ENCODE measurements at regions not wholly inside any gene's neighbourhood (a gene's known extent, or its start where the extent isn't known, plus 50 kb on each side); places are given as distances from the start of the nearest gene placed in this dataset.

DNA sequence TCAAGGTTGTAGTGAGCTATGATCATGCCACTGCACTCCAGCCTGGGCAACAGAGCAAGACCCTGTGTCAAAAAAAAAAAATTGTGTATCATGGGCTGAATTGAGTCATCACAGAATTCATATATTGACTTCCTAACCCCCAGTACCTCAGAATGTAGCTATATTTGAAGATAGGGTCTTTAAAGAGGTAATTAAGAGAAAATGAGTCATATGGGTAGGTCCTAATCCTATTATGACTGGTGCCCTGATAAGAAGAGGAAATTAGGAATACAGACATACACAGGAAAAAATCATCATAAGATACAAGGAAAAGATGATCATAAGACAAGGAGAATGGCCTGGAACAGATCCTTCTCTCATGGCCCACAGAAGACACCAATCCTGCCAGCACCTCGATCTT lies 466.4 kb upstream of the ACVR2A start:
- TF ChIP-seq, protein P1, sequence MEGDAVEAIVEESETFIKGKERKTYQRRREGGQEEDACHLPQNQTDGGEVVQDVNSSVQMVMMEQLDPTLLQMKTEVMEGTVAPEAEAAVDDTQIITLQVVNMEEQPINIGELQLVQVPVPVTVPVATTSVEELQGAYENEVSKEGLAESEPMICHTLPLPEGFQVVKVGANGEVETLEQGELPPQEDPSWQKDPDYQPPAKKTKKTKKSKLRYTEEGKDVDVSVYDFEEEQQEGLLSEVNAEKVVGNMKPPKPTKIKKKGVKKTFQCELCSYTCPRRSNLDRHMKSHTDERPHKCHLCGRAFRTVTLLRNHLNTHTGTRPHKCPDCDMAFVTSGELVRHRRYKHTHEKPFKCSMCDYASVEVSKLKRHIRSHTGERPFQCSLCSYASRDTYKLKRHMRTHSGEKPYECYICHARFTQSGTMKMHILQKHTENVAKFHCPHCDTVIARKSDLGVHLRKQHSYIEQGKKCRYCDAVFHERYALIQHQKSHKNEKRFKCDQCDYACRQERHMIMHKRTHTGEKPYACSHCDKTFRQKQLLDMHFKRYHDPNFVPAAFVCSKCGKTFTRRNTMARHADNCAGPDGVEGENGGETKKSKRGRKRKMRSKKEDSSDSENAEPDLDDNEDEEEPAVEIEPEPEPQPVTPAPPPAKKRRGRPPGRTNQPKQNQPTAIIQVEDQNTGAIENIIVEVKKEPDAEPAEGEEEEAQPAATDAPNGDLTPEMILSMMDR (IDR thresholded peaks at IDR 0.05; ENCODE audit: control extremely low read depth, extremely low read depth, low read depth, missing control alignments): no peak
- ChIA-PET CTCF (interaction anchor here (0.6 to 1.3 kb wide), 2 partner anchors 424 to 538 kb away, joined by 3 read pairs; no protein-coding TSS in a partner anchor), POLR2A (no interaction called here)
- DNase-seq (ENCODE audit: extremely low spot score): no peak

DNA sequence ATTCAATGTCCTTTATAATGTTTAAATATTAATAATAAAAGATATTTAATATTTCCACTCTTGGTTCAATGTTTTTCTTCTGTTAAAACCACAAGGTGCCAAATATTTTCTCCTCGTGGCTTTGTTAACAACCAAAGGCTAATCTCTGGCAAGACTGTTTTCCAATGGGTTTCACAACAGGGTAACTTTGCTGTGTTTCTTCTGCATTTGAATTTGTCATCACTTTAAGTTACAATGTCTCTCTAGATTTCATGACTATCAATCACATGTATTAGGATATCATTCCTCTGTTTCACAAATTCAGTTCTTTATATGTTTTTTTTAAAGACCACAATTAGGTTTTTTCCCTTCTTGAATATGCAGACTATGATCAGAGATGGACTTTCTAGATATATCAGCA lies 469.8 kb upstream of the ACVR2A start:
- ChIA-PET POLR2A (no interaction called here), CTCF (interaction anchor here (1.4 kb wide), 1 partner anchor 11 kb away, joined by 4 read pairs; no protein-coding TSS in a partner anchor)
- TF ChIP-seq, protein P1 (IDR thresholded peaks at IDR 0.05; ENCODE audit: control extremely low read depth, extremely low read depth, low read depth, missing control alignments): no peak
- DNase-seq (ENCODE audit: extremely low spot score): no peak

DNA sequence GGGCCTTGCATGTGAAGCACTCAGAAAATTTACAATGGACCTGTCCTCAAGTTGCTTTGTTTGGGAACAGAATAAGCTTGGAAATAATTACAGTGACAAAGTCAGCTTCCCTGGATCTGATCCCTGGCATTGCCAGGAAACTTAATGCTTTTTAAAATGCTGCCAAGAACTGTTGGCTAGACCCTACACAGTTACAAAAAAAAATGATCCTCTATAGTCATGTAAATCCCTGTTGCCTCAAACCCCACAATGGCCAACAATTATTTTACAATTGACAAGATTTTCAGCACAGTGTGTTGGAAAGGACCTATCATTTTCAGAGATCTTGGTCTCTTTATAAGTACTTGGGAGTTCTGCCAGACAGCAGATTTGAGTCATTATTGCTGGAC lies 470.4 kb upstream of the ACVR2A start:
- ChIA-PET POLR2A (no interaction called here), CTCF (interaction anchor here (1.1 to 1.4 kb wide), 3 partner anchors 12 to 64 kb away, joined by 3 to 4 read pairs (median 3); no protein-coding TSS in a partner anchor)
- no peak for DNase-seq (ENCODE audit: extremely low spot score)
- TF ChIP-seq, protein P1 (IDR thresholded peaks at IDR 0.05; ENCODE audit: control extremely low read depth, extremely low read depth, low read depth, missing control alignments): no peak

- no peak for DNase-seq (ENCODE audit: extremely low spot score)
- ChIA-PET CTCF (interaction anchor here (1.1 to 1.3 kb wide), 2 partner anchors 15 to 64 kb away, joined by 3 read pairs; no protein-coding TSS in a partner anchor), POLR2A (no interaction called here)
- TF ChIP-seq, protein P1 (IDR thresholded peaks at IDR 0.05; ENCODE audit: control extremely low read depth, extremely low read depth, low read depth, missing control alignments): no peak
Observed at GRCh38 chr2:147373800-147374422, 470.9 kb upstream of the ACVR2A start.

DNA sequence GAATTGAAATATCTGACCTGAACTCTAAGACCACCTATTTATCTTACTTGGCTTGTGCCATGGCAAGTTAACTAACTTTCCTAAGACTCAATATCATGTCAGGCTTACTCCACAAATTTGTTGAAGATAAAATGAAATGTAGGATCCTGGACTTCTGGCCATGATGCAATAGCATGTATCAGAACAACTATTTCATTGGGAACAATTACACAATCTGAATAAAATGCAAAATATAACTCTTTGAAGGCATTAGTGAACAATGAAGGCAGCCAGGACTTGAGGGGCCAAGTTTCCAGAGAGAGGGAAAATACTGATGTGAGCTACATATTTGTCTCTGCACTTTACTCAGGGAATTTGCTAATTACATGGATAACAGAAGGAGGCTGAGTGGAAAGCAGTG lies 476.5 kb upstream of the ACVR2A start:
- POLR2A ChIA-PET: no interaction called here
- no peak for DNase-seq (ENCODE audit: extremely low spot score)
- TF ChIP-seq, protein P1 (IDR thresholded peaks at IDR 0.05; ENCODE audit: control extremely low read depth, extremely low read depth, low read depth, missing control alignments): no peak
- CTCF ChIA-PET: no interaction called here

DNA sequence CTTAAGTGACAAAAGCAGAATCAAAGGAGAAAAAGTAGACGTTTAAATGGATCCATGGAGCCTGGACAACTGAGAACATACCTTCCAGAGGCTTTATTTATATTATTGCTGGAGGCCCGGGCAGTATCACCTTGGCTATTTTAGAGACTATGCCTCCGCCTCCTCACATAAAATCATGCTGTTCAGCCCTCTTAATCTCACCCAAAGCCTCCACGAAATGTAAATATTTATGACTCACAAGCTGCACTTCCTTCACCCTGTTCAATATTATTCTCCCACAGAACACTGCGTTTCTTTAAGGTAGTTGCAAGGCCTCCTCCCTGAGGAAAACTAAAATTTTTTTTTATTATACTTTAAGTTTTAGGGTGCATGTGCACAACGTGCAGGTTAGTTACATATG lies 478.6 kb upstream of the ACVR2A start:
- DNase-seq (ENCODE audit: extremely low spot score): no peak
- ChIA-PET CTCF (interaction anchor here (1.6 kb wide), 1 partner anchor 8 kb away, joined by 5 read pairs; no protein-coding TSS in a partner anchor), POLR2A (no interaction called here)
- TF ChIP-seq, protein P1 (IDR thresholded peaks at IDR 0.05; ENCODE audit: control extremely low read depth, extremely low read depth, low read depth, missing control alignments): no peak
